Liver (tissue), 8 donors: ENCODE measurements at regions not wholly inside any gene's neighbourhood (a gene's known extent, or its start where the extent isn't known, plus 50 kb on each side); places are given as distances from the start of the nearest gene placed in this dataset.

Experiments used
- DNase-seq: peaks from one replicate; pipeline ENCODE4 v3.0.0-alpha.2; 2017; ENCODE audit warnings: low spot score
- H3K27ac ChIP-seq, 2 donors: one replicate each; pipeline ENCODE4 v1.7.0; 2013; ENCODE audit warnings: inconsistent platforms in 2 of 2, low read length in 2 of 2, control low read depth in 1 of 2, low read depth in 1 of 2, mild to moderate bottlenecking in 1 of 2
- H3K27me3 ChIP-seq, 4 donors: one replicate each; pipeline versions ENCODE4 v1.6.1 to v1.7.0; 2013; ENCODE audit warnings: low read length in 3 of 4, inconsistent platforms in 1 of 4, mild to moderate bottlenecking in 1 of 4, moderate library complexity in 1 of 4; ENCODE audit not compliant: control insufficient read depth in 4 of 4, insufficient read depth in 4 of 4
- H3K36me3 ChIP-seq, 4 donors: one replicate each; pipeline versions ENCODE4 v1.6.1 to v1.7.0; 2013; ENCODE audit warnings: low read length in 3 of 4, mild to moderate bottlenecking in 3 of 4, low read depth in 1 of 4, moderate library complexity in 1 of 4; ENCODE audit not compliant: control insufficient read depth in 4 of 4, insufficient read depth in 3 of 4
- H3K4me1 ChIP-seq, 4 donors: one replicate each; pipeline versions ENCODE4 v1.6.1 to v1.7.0; 2013; ENCODE audit warnings: low read length in 3 of 4, mild to moderate bottlenecking in 3 of 4, moderate library complexity in 1 of 4; ENCODE audit not compliant: control insufficient read depth in 4 of 4, insufficient read depth in 4 of 4
- H3K4me3 ChIP-seq, 3 donors: one replicate each; pipeline versions ENCODE4 v1.6.1 to v1.7.0; 2013; ENCODE audit warnings: low read length in 3 of 3, control low read depth in 1 of 3, low read depth in 1 of 3, mild to moderate bottlenecking in 1 of 3
- H3K9ac ChIP-seq, 2 donors: one replicate each; pipeline ENCODE4 v1.7.0; 2013; ENCODE audit warnings: low read length in 2 of 2, mild to moderate bottlenecking in 2 of 2, moderate library complexity in 2 of 2, control low read depth in 1 of 2, low read depth in 1 of 2
- H3K9me3 ChIP-seq, 4 donors: one replicate each; pipeline versions ENCODE4 v1.6.1 to v1.7.0; 2013; ENCODE audit warnings: low read length in 3 of 4; ENCODE audit not compliant: control insufficient read depth in 4 of 4
- FOXA1 ChIP-seq: IDR thresholded peaks from 2 replicates; pipeline ENCODE4 v1.6.1; 2016; ENCODE audit warnings: antibody characterized with exemption
- FOXA2 ChIP-seq: IDR thresholded peaks from 2 replicates; pipeline ENCODE4 v1.6.1; 2016; ENCODE audit warnings: antibody characterized with exemption
- GABPA ChIP-seq, 2 donors: IDR thresholded peaks in 1 of 2; conservative IDR thresholded peaks in 1 of 2; 2 replicates each; pipeline ENCODE4 v1.6.1; 2016; ENCODE audit warnings: antibody characterized with exemption in 2 of 2, mild to moderate bottlenecking in 1 of 2, moderate library complexity in 1 of 2
- HNF4A ChIP-seq, 2 donors: conservative IDR thresholded peaks; 2 replicates each; pipeline ENCODE4 v1.6.1; 2016; ENCODE audit warnings: antibody characterized with exemption in 2 of 2, mild to moderate bottlenecking in 2 of 2
- HNF4G ChIP-seq: IDR thresholded peaks from 2 replicates; pipeline ENCODE4 v1.6.1; 2016; ENCODE audit warnings: antibody characterized with exemption
- JUND ChIP-seq, 2 donors: IDR thresholded peaks; 2 replicates each; pipeline ENCODE4 v1.6.1; 2016; ENCODE audit warnings: antibody characterized with exemption in 2 of 2
- RAD21 ChIP-seq, 2 donors: IDR thresholded peaks; 2 replicates each; pipeline ENCODE4 v1.6.1; 2016; ENCODE audit warnings: antibody characterized with exemption in 2 of 2, mild to moderate bottlenecking in 2 of 2
- RXRA ChIP-seq, 2 donors: IDR thresholded peaks; 2 replicates each; pipeline ENCODE4 v1.6.1; 2017 to 2018; ENCODE audit warnings: antibody characterized with exemption in 2 of 2, mild to moderate bottlenecking in 1 of 2
- SP1 ChIP-seq: IDR thresholded peaks from 2 replicates; pipeline ENCODE4 v1.6.1; 2018; ENCODE audit warnings: antibody characterized with exemption, mild to moderate bottlenecking
- TAF1 ChIP-seq: conservative IDR thresholded peaks from 2 replicates; pipeline ENCODE4 v1.6.1; 2016; ENCODE audit warnings: antibody characterized with exemption, mild to moderate bottlenecking
- YY1 ChIP-seq: IDR thresholded peaks from 2 replicates; pipeline ENCODE4 v1.6.1; 2016; ENCODE audit warnings: antibody characterized with exemption, mild to moderate bottlenecking
- WGBS: extraction: QIAGEN DNeasy Blood & Tissue Kit; methylation state at CpG from one replicate; pipeline ENCODE4 v1.1.7; 2013; 5-methylcytosine and 5-hydroxymethylcytosine counted together
- TF ChIP-seq, protein P1 (sequence below): IDR thresholded peaks from 2 replicates; pipeline ENCODE4 v1.6.1; 2016; ENCODE audit warnings: antibody characterized with exemption, mild to moderate bottlenecking
- TF ChIP-seq, protein P2 (sequence below): IDR thresholded peaks from 2 replicates; pipeline ENCODE4 v1.6.1; 2016; ENCODE audit warnings: antibody characterized with exemption
- TF ChIP-seq, protein P3 (sequence below): fragments of 150-350 bp; IDR thresholded peaks from 2 replicates; pipeline ENCODE4 v1.5.1; 2017; ENCODE audit warnings: improper control_type of control experiment, low read depth, low read length; ENCODE audit not compliant: missing input control
- donor health status: healthy.
- donor health status: healthy.
- donor health status: healthy.
- donor health status: healthy.
- donor health status: healthy.

DNA sequence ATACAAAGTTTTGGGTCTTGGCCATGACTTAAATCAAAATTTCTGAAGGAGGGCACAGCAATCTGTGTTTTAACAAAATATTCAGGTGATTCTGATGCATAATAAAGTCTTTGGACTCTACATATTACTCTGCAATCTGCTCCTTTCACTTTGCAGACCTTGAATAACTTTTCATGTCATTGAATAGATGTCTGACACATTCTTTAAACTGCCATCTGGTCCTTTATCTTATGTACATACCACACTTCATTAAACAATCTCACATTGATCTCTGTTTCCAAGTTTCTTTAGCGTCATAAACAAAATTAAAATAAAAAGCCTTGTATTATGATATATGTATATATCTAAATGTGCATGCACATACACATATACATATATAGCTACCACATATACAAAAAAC is 831.2 kb downstream of the MAFB start (continued):
- TF ChIP-seq GABPA (IDR thresholded peaks at IDR 0.05 in 1 of 2, conservative IDR thresholded peaks at IDR 0.05 in 1 of 2) = no peak

DNA sequence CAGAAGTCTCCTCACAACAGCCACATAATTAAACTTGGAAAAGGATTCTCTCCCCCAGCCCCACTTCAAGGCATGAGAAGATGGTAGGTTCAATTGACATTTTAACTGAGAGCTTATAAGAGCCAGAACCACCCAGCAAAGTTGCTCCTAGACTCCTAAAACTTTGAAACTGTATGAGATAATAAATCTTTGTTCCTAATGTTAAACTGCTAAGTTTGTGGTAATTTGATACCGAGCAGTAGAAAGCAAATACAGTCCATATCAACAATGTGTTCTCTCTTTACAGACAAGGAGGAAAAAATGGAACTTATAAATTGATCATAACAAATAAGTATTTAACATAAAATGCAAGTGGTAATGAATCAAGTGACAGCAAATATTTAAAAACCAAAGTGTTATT is 831.8 kb downstream of the MAFB start:
- H3K9me3 ChIP-seq = no peaks in the 10 kb centered on the region
- no peaks in the 10 kb centered on the region for H3K36me3 ChIP-seq
- no peak overlapping the region for H3K4me3 ChIP-seq
- TF ChIP-seq GABPA (IDR thresholded peaks at IDR 0.05 in 1 of 2, conservative IDR thresholded peaks at IDR 0.05 in 1 of 2) (no peak), TAF1 (no peak), RXRA (IDR thresholded peaks at IDR 0.05) (no peak), YY1 (no peak), HNF4A (conservative IDR thresholded peaks at IDR 0.05) (no peak), JUND (IDR thresholded peaks at IDR 0.05) (no peak)
- TF ChIP-seq, protein P1, sequence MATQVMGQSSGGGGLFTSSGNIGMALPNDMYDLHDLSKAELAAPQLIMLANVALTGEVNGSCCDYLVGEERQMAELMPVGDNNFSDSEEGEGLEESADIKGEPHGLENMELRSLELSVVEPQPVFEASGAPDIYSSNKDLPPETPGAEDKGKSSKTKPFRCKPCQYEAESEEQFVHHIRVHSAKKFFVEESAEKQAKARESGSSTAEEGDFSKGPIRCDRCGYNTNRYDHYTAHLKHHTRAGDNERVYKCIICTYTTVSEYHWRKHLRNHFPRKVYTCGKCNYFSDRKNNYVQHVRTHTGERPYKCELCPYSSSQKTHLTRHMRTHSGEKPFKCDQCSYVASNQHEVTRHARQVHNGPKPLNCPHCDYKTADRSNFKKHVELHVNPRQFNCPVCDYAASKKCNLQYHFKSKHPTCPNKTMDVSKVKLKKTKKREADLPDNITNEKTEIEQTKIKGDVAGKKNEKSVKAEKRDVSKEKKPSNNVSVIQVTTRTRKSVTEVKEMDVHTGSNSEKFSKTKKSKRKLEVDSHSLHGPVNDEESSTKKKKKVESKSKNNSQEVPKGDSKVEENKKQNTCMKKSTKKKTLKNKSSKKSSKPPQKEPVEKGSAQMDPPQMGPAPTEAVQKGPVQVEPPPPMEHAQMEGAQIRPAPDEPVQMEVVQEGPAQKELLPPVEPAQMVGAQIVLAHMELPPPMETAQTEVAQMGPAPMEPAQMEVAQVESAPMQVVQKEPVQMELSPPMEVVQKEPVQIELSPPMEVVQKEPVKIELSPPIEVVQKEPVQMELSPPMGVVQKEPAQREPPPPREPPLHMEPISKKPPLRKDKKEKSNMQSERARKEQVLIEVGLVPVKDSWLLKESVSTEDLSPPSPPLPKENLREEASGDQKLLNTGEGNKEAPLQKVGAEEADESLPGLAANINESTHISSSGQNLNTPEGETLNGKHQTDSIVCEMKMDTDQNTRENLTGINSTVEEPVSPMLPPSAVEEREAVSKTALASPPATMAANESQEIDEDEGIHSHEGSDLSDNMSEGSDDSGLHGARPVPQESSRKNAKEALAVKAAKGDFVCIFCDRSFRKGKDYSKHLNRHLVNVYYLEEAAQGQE = no peak
- TF ChIP-seq, protein P2, sequence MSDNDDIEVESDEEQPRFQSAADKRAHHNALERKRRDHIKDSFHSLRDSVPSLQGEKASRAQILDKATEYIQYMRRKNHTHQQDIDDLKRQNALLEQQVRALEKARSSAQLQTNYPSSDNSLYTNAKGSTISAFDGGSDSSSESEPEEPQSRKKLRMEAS = no peak
- TF ChIP-seq, protein P3, sequence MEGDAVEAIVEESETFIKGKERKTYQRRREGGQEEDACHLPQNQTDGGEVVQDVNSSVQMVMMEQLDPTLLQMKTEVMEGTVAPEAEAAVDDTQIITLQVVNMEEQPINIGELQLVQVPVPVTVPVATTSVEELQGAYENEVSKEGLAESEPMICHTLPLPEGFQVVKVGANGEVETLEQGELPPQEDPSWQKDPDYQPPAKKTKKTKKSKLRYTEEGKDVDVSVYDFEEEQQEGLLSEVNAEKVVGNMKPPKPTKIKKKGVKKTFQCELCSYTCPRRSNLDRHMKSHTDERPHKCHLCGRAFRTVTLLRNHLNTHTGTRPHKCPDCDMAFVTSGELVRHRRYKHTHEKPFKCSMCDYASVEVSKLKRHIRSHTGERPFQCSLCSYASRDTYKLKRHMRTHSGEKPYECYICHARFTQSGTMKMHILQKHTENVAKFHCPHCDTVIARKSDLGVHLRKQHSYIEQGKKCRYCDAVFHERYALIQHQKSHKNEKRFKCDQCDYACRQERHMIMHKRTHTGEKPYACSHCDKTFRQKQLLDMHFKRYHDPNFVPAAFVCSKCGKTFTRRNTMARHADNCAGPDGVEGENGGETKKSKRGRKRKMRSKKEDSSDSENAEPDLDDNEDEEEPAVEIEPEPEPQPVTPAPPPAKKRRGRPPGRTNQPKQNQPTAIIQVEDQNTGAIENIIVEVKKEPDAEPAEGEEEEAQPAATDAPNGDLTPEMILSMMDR = no peak
- no peak overlapping the region for H3K27ac ChIP-seq
- no peak overlapping the region for H3K9ac ChIP-seq
- DNase-seq = no peak
- WGBS = 74% methylated on average over 1 of the region's 1 CpG
- H3K27me3 ChIP-seq = no peaks in the 10 kb centered on the region
- H3K4me1 ChIP-seq = no peaks in the 10 kb centered on the region

DNA sequence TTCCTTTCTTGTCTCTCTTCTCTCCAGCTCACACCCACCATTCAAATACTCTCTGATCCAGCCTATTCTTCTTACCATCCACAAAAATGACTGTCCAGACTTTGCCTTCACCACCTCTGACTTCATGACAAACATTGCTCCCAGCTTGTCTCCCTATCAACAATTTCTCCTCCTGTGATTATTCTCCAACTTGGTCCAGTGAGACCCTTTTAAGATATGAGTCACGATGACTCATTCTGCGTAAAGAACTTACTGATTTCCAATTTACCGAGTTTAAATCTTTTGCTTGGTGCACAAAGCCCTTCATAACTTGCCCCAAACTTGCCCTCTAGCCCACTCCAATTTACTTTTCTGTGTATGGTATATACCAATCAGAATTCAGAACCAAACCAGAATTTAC is 833.2 kb downstream of the MAFB start:
- WGBS = 92% methylated on average over 3 of the region's 3 CpGs

More for the DNA sequence above, 833.2 kb downstream of the MAFB start:
- H3K9ac ChIP-seq = no peak overlapping the region
- H3K9me3 ChIP-seq = no peaks in the 10 kb centered on the region
- DNase-seq = no peak
- H3K4me1 ChIP-seq = no peaks in the 10 kb centered on the region
- no peak overlapping the region for H3K27ac ChIP-seq
- no peak for TF ChIP-seq RAD21 (IDR thresholded peaks at IDR 0.05)
- TF ChIP-seq, protein P1 = no peak
- TF ChIP-seq, protein P2 = no peak
- no peak for TF ChIP-seq GABPA (IDR thresholded peaks at IDR 0.05 in 1 of 2, conservative IDR thresholded peaks at IDR 0.05 in 1 of 2)
- TF ChIP-seq SP1 = no peak
- no peak for TF ChIP-seq FOXA2
- TF ChIP-seq JUND (IDR thresholded peaks at IDR 0.05) = no peak
- TF ChIP-seq, protein P3 = no peak
- no peak for TF ChIP-seq HNF4A (conservative IDR thresholded peaks at IDR 0.05)
- no peak for TF ChIP-seq FOXA1
- no peak for TF ChIP-seq RXRA (IDR thresholded peaks at IDR 0.05)
- no peak for TF ChIP-seq YY1
- TF ChIP-seq HNF4G = no peak
- H3K4me3 ChIP-seq = no peak overlapping the region
- no peaks in the 10 kb centered on the region for H3K36me3 ChIP-seq
- H3K27me3 ChIP-seq = no peaks in the 10 kb centered on the region
